T47D (cell line): ENCODE measurements at regions not wholly inside any gene's neighbourhood (a gene's known extent, or its start where the extent isn't known, plus 50 kb on each side); places are given as distances from the start of the nearest gene placed in this dataset.

Experiments
- DNase-seq, 2 experiments: peaks; one replicate each; pipeline versions ENCODE4 v3.0.0 to v3.0.0-alpha.2; 2011 to 2012; ENCODE audit warnings: low read depth in 1 of 2, low spot score in 1 of 2
- JUND ChIP-seq: IDR thresholded peaks from 2 replicates; pipeline ENCODE4 v1.6.1; 2012; ENCODE audit warnings: low read depth
- in situ Hi-C: cut with HindIII; loops from 2 replicates; pipeline ENCODE4 v1.10.0; 2016; ENCODE audit warnings: low sequenced_read_pairs, low pct_unique_long_range_greater_than_20kb

DNA sequence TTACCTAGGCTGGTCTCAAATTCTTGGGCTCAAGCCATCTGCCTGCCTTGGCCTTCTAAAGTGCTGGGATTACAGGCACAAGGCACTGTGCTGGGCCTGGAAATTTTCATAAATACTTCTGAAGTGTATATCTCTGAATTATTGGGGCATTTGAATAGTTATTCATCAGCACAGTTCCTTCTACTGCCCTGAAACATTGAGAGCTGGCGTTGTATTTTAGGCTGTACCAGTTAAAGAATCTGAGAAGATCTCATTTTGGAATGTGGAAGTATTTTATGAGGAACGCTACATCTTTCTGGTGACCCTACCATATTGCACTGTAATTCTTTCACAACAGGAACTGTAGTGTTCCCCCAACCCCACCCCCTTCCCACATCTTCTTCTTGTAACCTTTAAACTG is 349.0 kb upstream of the RGS6 start:
- TF ChIP-seq JUND: no peak
- in situ Hi-C loops: no loop called here
- DNase-seq: no peak

GRCh38 chr14:71583705-71584104 is 348.5 kb upstream of the RGS6 start:
- in situ Hi-C loops: no loop called here
- no peak for DNase-seq
- TF ChIP-seq JUND: no peak

GRCh38 chr14:71585361-71585760 is 346.9 kb upstream of the RGS6 start:
- TF ChIP-seq JUND: no peak
- DNase-seq: no peak
- in situ Hi-C loops: no loop called here

DNA sequence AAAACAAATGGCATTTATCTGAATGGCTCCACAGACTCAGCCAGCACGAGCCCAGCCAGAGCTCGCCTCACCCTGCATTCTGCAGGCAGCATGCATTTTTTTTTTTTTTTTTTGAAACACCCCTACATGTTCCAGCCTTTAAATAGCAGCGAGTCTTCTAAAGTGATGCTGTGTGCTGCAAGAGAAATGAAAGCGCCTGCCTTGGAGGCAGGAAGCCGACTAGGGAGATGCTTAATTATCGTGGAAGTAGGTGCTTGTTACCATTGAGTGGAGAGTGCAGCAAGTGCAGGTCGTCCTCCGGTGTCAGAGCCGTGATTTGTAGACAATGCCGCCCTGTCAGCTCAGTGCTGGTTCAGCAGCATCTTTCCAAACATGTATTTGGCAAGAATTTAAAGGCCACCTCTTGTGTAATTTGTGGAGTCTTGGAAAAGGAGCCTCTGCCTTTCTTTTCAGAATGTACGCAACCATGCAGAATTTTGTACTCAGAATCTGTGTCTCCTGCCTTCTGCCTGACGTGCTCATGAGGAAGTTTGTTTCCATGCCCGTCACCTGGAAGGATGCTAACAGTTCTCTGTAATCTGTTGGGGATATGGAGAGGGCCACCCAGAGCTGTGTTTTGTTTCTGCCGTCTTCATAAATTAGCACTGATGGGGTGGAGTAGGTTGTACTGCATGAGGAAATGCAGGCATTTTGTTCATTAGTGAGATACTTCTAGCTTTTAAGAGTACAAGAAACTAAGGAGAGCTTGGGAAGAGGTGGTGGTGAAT is 345.9 kb upstream of the RGS6 start:
- in situ Hi-C loops: no loop called here
- no peak for TF ChIP-seq JUND
- DNase-seq: no peak

GRCh38 chr14:71588028-71588427 is 344.2 kb upstream of the RGS6 start:
- in situ Hi-C loops: no loop called here
- no peak for TF ChIP-seq JUND
- DNase-seq: no peak

- TF ChIP-seq JUND: no peak
- DNase-seq: no peak
- in situ Hi-C loops: no loop called here
Observed at GRCh38 chr14:71588576-71589215, 343.5 kb upstream of the RGS6 start.

DNA sequence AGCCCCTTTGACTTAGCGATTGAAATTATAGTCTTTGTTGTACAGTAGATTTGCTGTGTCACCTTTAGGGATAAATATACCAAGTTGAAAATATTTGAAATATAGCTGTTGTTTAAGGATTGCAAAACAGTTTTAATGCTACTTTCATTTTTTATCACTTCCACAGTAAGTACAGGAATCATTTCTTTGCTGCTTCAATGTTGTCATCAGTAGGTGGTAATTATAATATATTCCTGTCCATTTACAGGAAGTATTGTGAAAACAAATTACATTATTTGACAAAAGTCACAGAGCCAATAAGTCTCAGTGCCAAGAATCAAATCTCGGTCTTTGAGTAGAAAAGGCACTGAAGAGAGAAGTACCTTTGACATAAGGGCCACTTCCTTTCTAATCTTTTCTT is 342.6 kb upstream of the RGS6 start:
- no peak for TF ChIP-seq JUND
- DNase-seq: no peak
- in situ Hi-C loops: no loop called here

DNA sequence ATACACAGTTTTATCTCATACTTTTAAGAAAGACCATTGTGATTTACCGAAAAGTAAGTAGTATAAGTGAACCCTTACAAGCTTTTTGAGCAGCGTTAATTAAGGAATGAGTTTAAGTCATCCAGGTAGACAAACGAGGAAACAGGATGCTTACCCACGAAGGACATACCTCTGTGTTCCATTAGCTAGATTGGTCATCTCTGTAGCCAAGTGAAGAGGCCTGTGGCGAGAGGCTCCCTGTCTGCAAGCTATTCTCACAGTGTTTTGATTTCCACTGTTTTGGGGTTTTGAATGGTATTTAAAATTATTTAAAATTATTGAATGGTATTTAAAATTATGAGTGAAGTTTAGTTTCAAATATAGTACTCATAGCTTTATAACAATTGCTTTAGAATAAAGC is 342.1 kb upstream of the RGS6 start:
- in situ Hi-C loops: no loop called here
- no peak for TF ChIP-seq JUND
- DNase-seq: no peak

GRCh38 chr14:71591231-71591630 is 341.0 kb upstream of the RGS6 start:
- TF ChIP-seq JUND: no peak
- in situ Hi-C loops: no loop called here
- DNase-seq: no peak

DNA sequence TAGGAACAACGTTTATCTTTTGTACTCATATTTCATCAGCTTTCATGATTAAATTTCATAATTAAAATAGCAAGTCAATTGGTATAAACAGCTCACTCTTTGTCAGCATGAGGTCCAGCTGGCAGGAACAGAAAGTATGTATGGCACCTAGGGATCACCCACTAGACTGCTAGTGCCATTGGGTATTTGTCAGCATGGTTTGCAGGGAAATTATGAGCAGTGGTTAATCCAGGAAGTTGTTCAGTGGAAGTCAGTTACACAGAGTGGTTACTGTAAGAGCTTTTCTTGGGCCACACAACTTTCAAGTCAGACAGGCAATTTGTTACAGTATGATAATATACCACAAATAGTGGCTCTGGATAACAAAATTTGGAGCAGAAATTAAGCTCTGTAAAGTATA is 340.3 kb upstream of the RGS6 start:
- DNase-seq: peak in 1 of 2 experiments; percentile 13
- in situ Hi-C loops: no loop called here
- no peak for TF ChIP-seq JUND

- DNase-seq: no peak
- in situ Hi-C loops: no loop called here
- no peak for TF ChIP-seq JUND
Observed at GRCh38 chr14:71592361-71592760, 339.9 kb upstream of the RGS6 start.

DNA sequence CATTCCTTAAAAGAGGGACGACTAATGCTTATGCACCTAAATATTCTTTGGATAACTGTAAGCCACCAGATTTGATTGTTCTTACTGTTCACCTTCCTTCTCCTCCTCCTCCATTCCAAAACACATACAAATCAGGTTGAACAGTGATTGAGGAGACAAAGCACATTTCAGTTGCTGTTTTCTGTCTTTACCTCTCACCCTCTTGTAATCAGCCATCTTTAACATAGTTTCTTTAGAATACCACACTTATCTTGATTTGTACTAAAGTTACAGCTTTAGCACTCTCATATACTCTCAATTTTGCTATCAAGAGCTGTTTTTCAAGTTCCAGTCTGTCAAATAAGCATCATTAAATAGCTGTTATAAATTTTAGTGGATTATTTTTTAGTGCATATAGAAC is 338.3 kb upstream of the RGS6 start:
- no peak for TF ChIP-seq JUND
- no peak for DNase-seq
- in situ Hi-C loops: no loop called here

DNA sequence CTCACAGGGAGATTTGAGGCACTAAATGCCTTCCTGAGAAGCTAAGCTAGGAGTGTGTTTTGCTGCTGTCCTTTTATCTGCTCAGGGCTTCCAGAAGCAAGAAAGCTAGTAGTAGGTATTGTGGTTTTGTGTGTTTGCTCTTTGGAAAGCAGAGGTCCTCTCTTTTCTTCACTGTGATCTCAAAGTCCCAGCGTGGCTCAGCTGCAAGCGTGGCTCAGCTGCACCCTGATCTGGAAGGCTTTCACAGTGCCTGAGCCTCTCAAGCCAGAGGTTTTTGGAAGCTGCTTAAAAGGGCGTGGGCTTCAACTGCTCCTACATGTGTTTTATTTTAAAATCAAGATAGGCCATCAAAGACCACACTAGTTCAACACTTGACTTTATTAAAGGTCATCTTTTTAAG is 337.4 kb upstream of the RGS6 start:
- in situ Hi-C loops: no loop called here
- no peak for TF ChIP-seq JUND
- DNase-seq: no peak

GRCh38 chr14:71595441-71595840 is 336.8 kb upstream of the RGS6 start:
- in situ Hi-C loops: no loop called here

More at GRCh38 chr14:71595441-71595840, 336.8 kb upstream of the RGS6 start:
- no peak for DNase-seq
- no peak for TF ChIP-seq JUND
